ENCODE measurements at regions not wholly inside any gene's neighbourhood (a gene's known extent, or its start where the extent isn't known, plus 50 kb on each side); places are given as distances from the start of the nearest gene placed in this dataset.

- ATAC-seq (ENCODE audit: low read depth) (no peak), DNase-seq (no peak)
- 100% methylated on average over 1 of the region's 2 CpGs; no CpG with 5 or more reads in 1 of the 2 experiments for WGBS, 2 experiments (ENCODE audit: extremely low coverage in 2 of 2, insufficient read length in 1 of 2)
- no peak overlapping the region for H3K4me3 ChIP-seq (ENCODE audit: insufficient read depth, low read depth, low read length)
- H2AK9ac ChIP-seq (replicated peaks; ENCODE audit: low read depth, low read length, poor library complexity), result no peak overlapping the region
- no peak overlapping the region for H3K27ac ChIP-seq (ENCODE audit: insufficient read depth, low read length)
- H3K79me1 ChIP-seq (ENCODE audit: low read depth in 1 of 2, low read length in 2 of 2), result no peaks in the 10 kb centered on the region
- H3K4me2 ChIP-seq (ENCODE audit: low read depth, low read length), result no peak overlapping the region
- no peaks in the 10 kb centered on the region; the same call in 1 of the 2 replicates for H3K27me3 ChIP-seq (ENCODE audit: control insufficient read depth, insufficient read depth, low read length)
- H2BK15ac ChIP-seq (ENCODE audit: low read depth, low read length), result no peak overlapping the region
- no peaks in the 10 kb centered on the region for H3K36me3 ChIP-seq (ENCODE audit: control insufficient read depth, insufficient read depth, low read length)
- H2BK5ac ChIP-seq (ENCODE audit: low read depth, low read length, poor library complexity, severe bottlenecking), result no peak overlapping the region
- no peak overlapping the region for H3K9ac ChIP-seq (ENCODE audit: low read depth, low read length)
- in situ Hi-C loops (cut with MboI; ENCODE audit: low sequenced_read_pairs), result no loop called here
- no peak overlapping the region for H3K23ac ChIP-seq (ENCODE audit: low read depth, low read length)
- no peaks in the 10 kb centered on the region for H3K4me1 ChIP-seq (ENCODE audit: control insufficient read depth, insufficient read depth, low read length)
- dilution Hi-C loops (cut with HindIII; ENCODE audit: low sequenced_read_pairs, unreplicated experiment), result no loop called here
- H2BK120ac ChIP-seq (ENCODE audit: low read depth, low read length), result no peak overlapping the region
- CTCF ChIA-PET, result no interaction called here
- no peak overlapping the region for H3K4ac ChIP-seq (ENCODE audit: low read depth, low read length)
- H3K9me3 ChIP-seq (ENCODE audit: control insufficient read depth, insufficient read depth, low read length), result no peaks in the 10 kb centered on the region
- H3K18ac ChIP-seq (ENCODE audit: low read depth, low read length), result no peak overlapping the region
- TF ChIP-seq MXI1 (IDR thresholded peaks at IDR 0.05; ENCODE audit: borderline replicate concordance, low read depth, low read length), result no peak
- TF ChIP-seq POLR2A (IDR thresholded peaks at IDR 0.05; ENCODE audit: low read depth, low read length), result no peak
- no peak for TF ChIP-seq MAFK (IDR thresholded peaks at IDR 0.05; ENCODE audit: low read depth, low read length)
- TF ChIP-seq RCOR1 (IDR thresholded peaks at IDR 0.05; ENCODE audit: insufficient replicate concordance, low read length), result no peak
- TF ChIP-seq RFX5 (IDR thresholded peaks at IDR 0.05; ENCODE audit: low read depth, low read length), result no peak
- TF ChIP-seq, protein P1, sequence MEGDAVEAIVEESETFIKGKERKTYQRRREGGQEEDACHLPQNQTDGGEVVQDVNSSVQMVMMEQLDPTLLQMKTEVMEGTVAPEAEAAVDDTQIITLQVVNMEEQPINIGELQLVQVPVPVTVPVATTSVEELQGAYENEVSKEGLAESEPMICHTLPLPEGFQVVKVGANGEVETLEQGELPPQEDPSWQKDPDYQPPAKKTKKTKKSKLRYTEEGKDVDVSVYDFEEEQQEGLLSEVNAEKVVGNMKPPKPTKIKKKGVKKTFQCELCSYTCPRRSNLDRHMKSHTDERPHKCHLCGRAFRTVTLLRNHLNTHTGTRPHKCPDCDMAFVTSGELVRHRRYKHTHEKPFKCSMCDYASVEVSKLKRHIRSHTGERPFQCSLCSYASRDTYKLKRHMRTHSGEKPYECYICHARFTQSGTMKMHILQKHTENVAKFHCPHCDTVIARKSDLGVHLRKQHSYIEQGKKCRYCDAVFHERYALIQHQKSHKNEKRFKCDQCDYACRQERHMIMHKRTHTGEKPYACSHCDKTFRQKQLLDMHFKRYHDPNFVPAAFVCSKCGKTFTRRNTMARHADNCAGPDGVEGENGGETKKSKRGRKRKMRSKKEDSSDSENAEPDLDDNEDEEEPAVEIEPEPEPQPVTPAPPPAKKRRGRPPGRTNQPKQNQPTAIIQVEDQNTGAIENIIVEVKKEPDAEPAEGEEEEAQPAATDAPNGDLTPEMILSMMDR (conservative IDR thresholded peaks at IDR 0.05; ENCODE audit: low read depth, low read length), result no peak
- no peak for TF ChIP-seq RAD21 (IDR thresholded peaks at IDR 0.05; ENCODE audit: low read length)
- no peak for TF ChIP-seq MAZ (IDR thresholded peaks at IDR 0.05; ENCODE audit: borderline replicate concordance, low read depth, low read length)
- TF ChIP-seq FOS (IDR thresholded peaks at IDR 0.05; ENCODE audit: low read depth, low read length), result no peak
- TF ChIP-seq, protein P2, sequence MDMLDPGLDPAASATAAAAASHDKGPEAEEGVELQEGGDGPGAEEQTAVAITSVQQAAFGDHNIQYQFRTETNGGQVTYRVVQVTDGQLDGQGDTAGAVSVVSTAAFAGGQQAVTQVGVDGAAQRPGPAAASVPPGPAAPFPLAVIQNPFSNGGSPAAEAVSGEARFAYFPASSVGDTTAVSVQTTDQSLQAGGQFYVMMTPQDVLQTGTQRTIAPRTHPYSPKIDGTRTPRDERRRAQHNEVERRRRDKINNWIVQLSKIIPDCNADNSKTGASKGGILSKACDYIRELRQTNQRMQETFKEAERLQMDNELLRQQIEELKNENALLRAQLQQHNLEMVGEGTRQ (IDR thresholded peaks at IDR 0.05; ENCODE audit: low read depth, low read length), result no peak
- no peak for TF ChIP-seq BHLHE40 (IDR thresholded peaks at IDR 0.05; ENCODE audit: low read depth, low read length)
- no peak for TF ChIP-seq CEBPB (IDR thresholded peaks at IDR 0.05; ENCODE audit: low read depth, low read length)
- no peak for TF ChIP-seq CHD1 (IDR thresholded peaks at IDR 0.05; ENCODE audit: low read depth, low read length)
- no peak for TF ChIP-seq NFE2L2 (IDR thresholded peaks at IDR 0.05; ENCODE audit: low read depth, low read length)
- no peak for TF ChIP-seq SMC3 (IDR thresholded peaks at IDR 0.05; ENCODE audit: low read depth, low read length)
- TF ChIP-seq ELK1 (IDR thresholded peaks at IDR 0.05; ENCODE audit: borderline replicate concordance, low read depth, low read length), result no peak
- BruUV-seq (replicated peaks), result no TSS peak
- no peak overlapping the region for H2AK5ac ChIP-seq (ENCODE audit: low read depth, low read length)
- no peak overlapping the region for H2AFZ ChIP-seq (replicated peaks; ENCODE audit: low read length, poor library complexity)
- no peak overlapping the region for H4K5ac ChIP-seq (ENCODE audit: low read depth, low read length)
- H2BK20ac ChIP-seq (ENCODE audit: low read depth, low read length), result no peak overlapping the region
- no peak overlapping the region for H4K8ac ChIP-seq (ENCODE audit: low read depth in 2 of 2, low read length in 2 of 2)
- H3K14ac ChIP-seq (replicated peaks; ENCODE audit: low read depth, low read length), result no peak overlapping the region
- no peak overlapping the region for H3K56ac ChIP-seq (ENCODE audit: extremely low read depth, insufficient read depth, low read length)
- no peaks in the 10 kb centered on the region for H4K20me1 ChIP-seq (ENCODE audit: insufficient read depth, low read length)
- intact Hi-C loops (cut with micrococcal nuclease), result no loop called here
- POLR2A ChIA-PET (ENCODE audit: unreplicated experiment), result no interaction called here
- no peaks in the 10 kb centered on the region for H3K9me1 ChIP-seq (ENCODE audit: insufficient read depth, low read length)
- no peak overlapping the region for H4K91ac ChIP-seq (ENCODE audit: insufficient read depth, low read depth, low read length)
Measured at GRCh38 chr1:112852934-112853333, 103.1 kb downstream of the SLC16A1 start.

Data from IMR-90 (cell line).